ENCODE measurements at regions not wholly inside any gene's neighbourhood (a gene's known extent, or its start where the extent isn't known, plus 50 kb on each side); places are given as distances from the start of the nearest gene placed in this dataset.

DNA sequence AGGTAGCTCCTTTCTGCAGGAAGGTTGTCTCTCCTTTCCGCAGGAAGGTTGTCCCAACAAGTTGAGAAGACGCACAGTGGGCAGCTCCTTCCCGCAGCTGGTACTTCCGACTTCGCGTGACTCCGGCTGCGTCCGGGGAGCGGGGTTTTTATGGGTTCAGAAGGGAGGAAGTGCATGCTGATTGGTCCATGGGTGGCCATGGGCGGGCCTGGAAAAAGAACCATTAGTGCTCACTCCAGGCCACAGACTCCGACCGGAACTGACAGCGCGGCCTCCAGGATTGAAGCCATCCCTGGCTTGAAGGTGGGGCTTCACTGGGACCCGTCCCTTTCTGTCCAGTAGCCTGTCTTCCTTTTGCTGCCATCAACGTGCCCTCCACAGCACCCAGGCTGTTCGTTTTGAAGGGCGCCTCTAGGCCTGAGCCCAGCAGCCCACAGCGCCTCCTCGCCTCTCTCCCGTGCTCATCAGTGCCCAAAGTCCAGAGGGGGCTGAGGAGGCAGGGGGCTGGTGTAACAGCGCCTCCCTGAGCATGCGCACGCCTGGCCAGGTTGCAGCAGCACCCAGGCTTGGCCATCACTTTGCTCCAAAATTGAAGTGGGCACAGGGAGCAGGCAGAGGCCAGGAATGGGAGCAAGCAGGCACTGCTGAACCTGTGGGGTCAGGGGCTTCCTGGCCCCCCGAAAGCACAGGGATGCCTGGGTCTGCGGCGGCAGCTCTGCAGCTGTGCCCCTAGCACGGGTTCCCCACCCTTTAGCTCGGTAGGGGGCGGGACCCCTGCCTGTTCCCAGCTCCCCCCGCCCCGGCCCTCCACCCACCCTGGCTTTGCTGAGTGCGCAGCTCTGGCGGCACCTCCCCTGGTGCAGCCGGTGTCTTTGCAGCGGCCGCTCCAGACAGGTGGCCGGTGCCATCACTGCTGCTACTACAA lies 330.6 kb upstream of the MCTP2 start:
- Mint-ChIP-seq H3K36me3 (ENCODE audit: low read depth) (no peaks in the 10 kb centered on the region), H3K27me3 (peaks cover under 1% of the 10 kb centered on the region), H3K4me1 (no peaks in the 10 kb centered on the region), H3K4me3 (no peak overlapping the region), H3K27ac (no peak overlapping the region), H3K9me3 (no peaks in the 10 kb centered on the region)
- no peak for DNase-seq
- intact Hi-C loops (cut with micrococcal nuclease), result no loop called here

DNA sequence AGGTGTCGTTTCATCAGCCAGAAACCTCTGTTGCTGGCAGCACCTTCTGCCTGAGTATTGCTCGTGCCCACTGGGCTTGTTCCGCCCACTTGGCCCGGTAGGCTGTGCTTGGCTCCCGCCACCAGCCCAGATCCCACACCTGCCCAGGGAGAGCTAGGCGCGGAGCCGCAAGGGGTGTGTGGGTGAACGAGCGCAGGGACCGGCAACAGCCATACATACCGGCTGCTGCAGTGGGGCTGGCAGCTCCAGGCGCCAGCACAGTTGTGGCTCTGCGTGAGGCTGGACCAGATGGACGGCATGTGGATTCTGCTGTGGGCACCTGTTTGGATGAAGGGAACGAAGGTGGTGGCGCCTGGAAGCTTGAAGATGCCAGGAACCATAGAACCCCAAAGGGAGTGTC lies 331.5 kb upstream of the MCTP2 start:
- DNase-seq, result no peak
- Mint-ChIP-seq H3K4me3 (no peak overlapping the region), H3K4me1 (no peaks in the 10 kb centered on the region), H3K27me3 (no peaks in the 10 kb centered on the region), H3K27ac (no peak overlapping the region), H3K36me3 (ENCODE audit: low read depth) (no peaks in the 10 kb centered on the region), H3K9me3 (no peaks in the 10 kb centered on the region)
- intact Hi-C loops (cut with micrococcal nuclease), result no loop called here

- Mint-ChIP-seq H3K4me1 (no peaks in the 10 kb centered on the region), H3K27me3 (no peaks in the 10 kb centered on the region), H3K27ac (no peak overlapping the region), H3K36me3 (ENCODE audit: low read depth) (no peaks in the 10 kb centered on the region), H3K4me3 (no peak overlapping the region), H3K9me3 (no peaks in the 10 kb centered on the region)
- intact Hi-C loops (cut with micrococcal nuclease), result no loop called here
- no peak for DNase-seq
These were observed 334.0 kb upstream of the MCTP2 start for GRCh38 chr15:93897377-93897776.

DNA sequence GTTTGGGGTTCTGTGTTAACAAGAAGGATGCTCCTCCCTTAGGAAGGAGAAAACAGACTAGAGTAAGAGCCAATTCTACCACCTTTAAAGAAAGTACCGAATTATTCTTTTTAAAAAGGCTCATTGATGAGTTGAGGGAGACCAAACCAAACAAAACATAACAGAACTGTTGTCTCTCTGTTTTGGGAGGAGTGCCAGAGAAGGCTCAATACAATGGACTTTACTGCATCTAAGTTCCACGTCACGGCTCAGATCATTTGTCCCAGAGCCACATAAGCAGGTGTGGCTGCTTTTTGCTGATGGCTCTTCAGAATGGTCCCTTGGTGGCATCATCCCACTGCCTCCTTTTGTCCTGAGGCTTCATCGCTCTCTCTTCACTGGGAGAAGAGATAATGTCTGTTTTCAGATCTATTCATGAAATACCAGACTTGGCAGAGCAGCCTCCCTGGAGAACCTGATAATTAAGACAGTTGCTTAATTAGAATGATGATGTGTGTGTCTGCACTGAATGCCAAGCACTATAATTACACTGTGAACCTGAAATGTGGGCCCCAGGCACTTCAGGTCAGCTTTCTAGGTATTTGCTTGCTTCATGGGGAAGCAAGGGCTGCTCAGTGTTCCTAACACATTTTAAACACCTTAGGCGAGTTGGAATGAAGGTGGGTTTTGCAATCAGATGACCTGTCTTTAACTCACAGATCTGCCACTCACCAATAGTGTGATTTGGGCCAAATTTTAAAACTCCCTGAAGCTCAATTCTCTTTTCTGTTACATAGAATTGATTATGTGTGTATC lies 335.2 kb upstream of the MCTP2 start:
- H3K9me3 Mint-ChIP-seq, result no peaks in the 10 kb centered on the region
- H3K27me3 Mint-ChIP-seq, result no peaks in the 10 kb centered on the region
- H3K27ac Mint-ChIP-seq, result no peak overlapping the region
- no peak overlapping the region for H3K4me3 Mint-ChIP-seq
- intact Hi-C loops (cut with micrococcal nuclease), result no loop called here
- no peaks in the 10 kb centered on the region for H3K36me3 Mint-ChIP-seq (ENCODE audit: low read depth)
- H3K4me1 Mint-ChIP-seq, result no peaks in the 10 kb centered on the region
- DNase-seq, result no peak

DNA sequence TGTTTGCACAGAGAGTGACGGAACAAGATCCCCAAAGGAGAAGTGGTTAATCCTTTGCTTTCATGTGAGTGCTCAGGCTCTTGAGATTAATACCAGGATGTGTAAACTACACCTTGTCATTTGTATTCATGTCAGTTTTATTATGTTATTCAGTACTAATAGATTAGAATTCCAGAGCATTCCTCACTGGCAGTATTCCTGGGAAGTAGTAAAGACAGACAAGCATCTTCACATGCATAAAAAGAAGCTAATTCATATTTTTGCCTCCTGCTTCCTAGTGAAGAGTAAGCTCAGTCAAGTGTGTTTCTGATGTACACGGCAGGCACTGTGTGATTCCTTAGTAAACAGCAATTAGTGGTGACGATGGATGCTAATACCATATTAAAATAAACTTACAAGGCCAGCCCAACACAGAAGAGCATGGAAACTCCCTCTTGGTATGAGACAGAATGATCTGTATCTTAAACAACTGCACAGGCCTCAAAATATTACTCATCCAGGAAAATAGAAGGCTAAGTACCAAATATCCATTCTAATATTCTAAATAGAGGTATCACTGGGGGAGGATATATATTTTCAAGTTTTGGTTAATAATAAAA lies 336.8 kb upstream of the MCTP2 start:
- Mint-ChIP-seq H3K9me3 (no peaks in the 10 kb centered on the region), H3K4me3 (no peak overlapping the region), H3K27ac (no peak overlapping the region), H3K27me3 (no peaks in the 10 kb centered on the region), H3K36me3 (ENCODE audit: low read depth) (no peaks in the 10 kb centered on the region), H3K4me1 (no peaks in the 10 kb centered on the region)
- intact Hi-C loops (cut with micrococcal nuclease), result no loop called here
- DNase-seq, result no peak

DNA sequence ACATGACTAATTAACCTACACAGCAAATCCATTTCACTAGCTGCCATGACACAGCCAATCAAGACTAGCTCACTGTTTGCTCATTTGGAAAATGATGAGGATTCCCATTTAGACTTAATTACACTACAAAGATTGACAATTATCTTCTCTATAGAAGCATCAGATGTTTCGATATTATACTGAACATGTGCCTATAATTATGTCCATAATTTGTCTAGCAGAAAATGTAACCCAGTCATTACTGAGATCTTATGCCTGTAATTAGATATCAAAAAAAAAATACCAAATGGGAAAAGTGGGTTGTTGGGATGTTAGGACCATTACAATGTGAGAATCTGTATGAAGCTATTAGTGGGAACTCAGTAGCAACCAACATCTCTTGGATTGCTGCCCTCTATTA lies 344.2 kb upstream of the MCTP2 start:
- DNase-seq, result no peak
- intact Hi-C loops (cut with micrococcal nuclease), result no loop called here

DNA sequence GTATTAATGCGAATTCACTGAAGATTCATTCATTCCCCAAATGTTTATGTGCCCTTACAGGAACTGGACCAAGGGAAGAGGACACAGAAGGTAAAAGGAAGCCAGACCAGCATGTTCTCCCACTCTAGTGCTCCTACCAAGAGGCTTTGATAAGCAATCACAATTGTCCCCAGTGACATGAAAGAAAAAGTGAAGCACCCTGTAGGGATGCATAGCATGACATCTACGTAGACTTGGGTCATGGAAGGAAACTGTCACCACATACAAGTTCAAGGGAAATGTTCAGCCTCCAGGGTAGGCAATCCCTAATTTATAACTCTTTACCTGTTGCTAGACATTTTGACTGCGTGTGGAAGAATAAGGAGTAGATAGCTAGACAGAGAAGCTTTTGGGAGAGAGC lies 348.6 kb upstream of the MCTP2 start:
- intact Hi-C loops (cut with micrococcal nuclease), result no loop called here

More for the DNA sequence above, 344.2 kb upstream of the MCTP2 start:
- H3K4me1 Mint-ChIP-seq, result no peaks in the 10 kb centered on the region
- H3K27ac Mint-ChIP-seq, result no peak overlapping the region
- H3K27me3 Mint-ChIP-seq, result no peaks in the 10 kb centered on the region
- H3K9me3 Mint-ChIP-seq, result no peaks in the 10 kb centered on the region
- no peak overlapping the region for H3K4me3 Mint-ChIP-seq
- H3K36me3 Mint-ChIP-seq (ENCODE audit: low read depth), result no peaks in the 10 kb centered on the region

DNA sequence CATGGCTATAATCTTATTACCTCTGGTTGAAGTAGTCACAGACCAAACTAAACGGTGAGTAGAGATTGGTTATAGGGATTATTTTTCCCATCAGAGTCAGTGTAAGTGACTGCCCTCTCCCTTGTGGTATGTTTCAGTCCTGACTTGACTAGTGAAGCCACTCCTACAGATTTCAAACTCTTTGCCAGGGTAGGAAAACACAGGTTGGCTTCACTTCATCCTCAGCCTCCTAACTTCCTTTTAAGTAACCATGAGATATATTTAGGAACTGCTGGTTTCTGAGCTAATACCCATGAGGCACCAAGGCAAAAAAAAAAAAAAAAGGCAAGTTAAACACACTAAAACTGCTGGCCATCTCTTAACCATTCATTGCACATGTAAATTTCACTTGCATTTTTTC lies 349.2 kb upstream of the MCTP2 start:
- intact Hi-C loops (cut with micrococcal nuclease), result no loop called here
- H3K27ac Mint-ChIP-seq, result no peak overlapping the region
- no peak overlapping the region for H3K4me3 Mint-ChIP-seq
- no peaks in the 10 kb centered on the region for H3K36me3 Mint-ChIP-seq (ENCODE audit: low read depth)
- no peaks in the 10 kb centered on the region for H3K9me3 Mint-ChIP-seq
- DNase-seq, result no peak
- peaks cover 4% of the 10 kb centered on the region for H3K27me3 Mint-ChIP-seq
- no peaks in the 10 kb centered on the region for H3K4me1 Mint-ChIP-seq

More for the DNA sequence above, 348.6 kb upstream of the MCTP2 start:
- no peak overlapping the region for H3K27ac Mint-ChIP-seq
- H3K36me3 Mint-ChIP-seq (ENCODE audit: low read depth), result no peaks in the 10 kb centered on the region
- no peak for DNase-seq
- no peak overlapping the region for H3K4me3 Mint-ChIP-seq
- H3K9me3 Mint-ChIP-seq, result no peaks in the 10 kb centered on the region
- no peaks in the 10 kb centered on the region for H3K4me1 Mint-ChIP-seq
- peaks cover 4% of the 10 kb centered on the region for H3K27me3 Mint-ChIP-seq

DNA sequence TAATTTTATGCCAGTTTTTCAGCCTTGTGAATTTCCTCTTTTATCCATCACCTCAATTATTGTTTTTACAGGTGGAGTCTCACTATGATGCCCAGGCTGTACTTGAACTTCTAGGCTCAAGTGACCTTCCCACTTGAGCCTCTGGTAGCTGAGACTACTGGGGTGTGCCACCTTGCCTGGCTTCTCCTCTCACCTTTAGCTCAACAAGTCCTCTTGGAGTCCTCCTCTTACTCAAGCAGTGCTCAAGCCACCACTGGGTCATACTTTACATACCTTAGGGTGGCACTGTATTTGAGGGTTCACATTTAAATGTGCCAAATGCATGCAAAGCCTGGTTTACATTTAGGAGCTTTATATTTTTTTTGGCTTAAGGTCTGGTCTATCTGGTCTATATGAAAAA lies 350.1 kb upstream of the MCTP2 start:
- Mint-ChIP-seq H3K4me3 (no peak overlapping the region), H3K4me1 (no peaks in the 10 kb centered on the region), H3K36me3 (ENCODE audit: low read depth) (no peaks in the 10 kb centered on the region), H3K27ac (no peak overlapping the region), H3K9me3 (no peaks in the 10 kb centered on the region), H3K27me3 (peaks cover 4% of the 10 kb centered on the region)
- DNase-seq, result no peak
- intact Hi-C loops (cut with micrococcal nuclease), result no loop called here

DNA sequence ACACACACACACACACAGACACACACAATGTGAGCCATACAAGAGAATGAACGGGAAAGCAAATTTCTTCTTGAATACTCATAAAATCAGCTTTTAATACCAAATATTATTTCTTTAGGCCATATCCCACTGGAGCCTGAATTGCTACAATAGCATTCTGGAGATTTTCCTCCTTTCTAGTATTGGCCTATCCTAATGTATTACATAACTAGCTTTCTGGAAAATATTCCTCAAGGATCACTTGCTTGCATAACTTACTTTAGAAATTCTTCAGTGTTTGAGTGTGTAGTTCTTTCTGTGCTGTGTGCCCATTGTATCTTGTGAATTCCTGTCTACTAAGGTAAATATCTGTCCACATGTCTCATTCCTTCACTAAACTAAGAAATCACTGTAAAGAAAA lies 351.0 kb upstream of the MCTP2 start:
- Mint-ChIP-seq H3K4me1 (no peaks in the 10 kb centered on the region), H3K4me3 (no peak overlapping the region), H3K9me3 (no peaks in the 10 kb centered on the region), H3K27ac (no peak overlapping the region), H3K36me3 (ENCODE audit: low read depth) (no peaks in the 10 kb centered on the region), H3K27me3 (peaks cover 4% of the 10 kb centered on the region)
- intact Hi-C loops (cut with micrococcal nuclease), result no loop called here
- DNase-seq, result no peak

- Mint-ChIP-seq H3K27ac (no peak overlapping the region), H3K27me3 (peaks cover 2% of the 10 kb centered on the region), H3K4me3 (no peak overlapping the region), H3K36me3 (ENCODE audit: low read depth) (no peaks in the 10 kb centered on the region), H3K4me1 (no peaks in the 10 kb centered on the region), H3K9me3 (no peaks in the 10 kb centered on the region)
- intact Hi-C loops (cut with micrococcal nuclease), result no loop called here
- no peak for DNase-seq
These were observed 360.8 kb upstream of the MCTP2 start for GRCh38 chr15:93870583-93870982.

DNA sequence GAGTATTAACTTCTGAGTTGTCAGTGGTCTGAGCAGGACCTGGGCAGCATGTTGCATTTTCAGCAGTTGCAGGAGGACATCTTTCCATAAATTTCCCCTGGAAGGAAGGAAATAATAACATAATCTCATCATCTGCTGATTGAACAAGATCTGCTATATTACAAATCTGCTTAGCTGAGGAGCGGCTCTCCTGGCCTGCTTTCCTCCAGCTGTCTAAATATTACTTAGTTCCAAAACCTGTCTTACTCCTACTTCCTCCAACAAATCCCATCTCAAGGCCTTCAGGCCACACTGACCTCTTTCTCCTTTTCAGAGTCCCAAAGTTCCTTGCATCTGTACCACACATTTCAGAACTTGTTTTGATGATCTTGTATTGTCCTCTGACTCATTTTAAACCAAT lies 364.4 kb upstream of the MCTP2 start:
- H3K4me3 Mint-ChIP-seq, result no peak overlapping the region
- intact Hi-C loops (cut with micrococcal nuclease), result no loop called here
- H3K9me3 Mint-ChIP-seq, result no peaks in the 10 kb centered on the region
- DNase-seq, result no peak
- H3K27me3 Mint-ChIP-seq, result peaks cover 4% of the 10 kb centered on the region
- no peaks in the 10 kb centered on the region for H3K36me3 Mint-ChIP-seq (ENCODE audit: low read depth)
- peaks cover 4% of the 10 kb centered on the region for H3K4me1 Mint-ChIP-seq
- no peak overlapping the region for H3K27ac Mint-ChIP-seq

DNA sequence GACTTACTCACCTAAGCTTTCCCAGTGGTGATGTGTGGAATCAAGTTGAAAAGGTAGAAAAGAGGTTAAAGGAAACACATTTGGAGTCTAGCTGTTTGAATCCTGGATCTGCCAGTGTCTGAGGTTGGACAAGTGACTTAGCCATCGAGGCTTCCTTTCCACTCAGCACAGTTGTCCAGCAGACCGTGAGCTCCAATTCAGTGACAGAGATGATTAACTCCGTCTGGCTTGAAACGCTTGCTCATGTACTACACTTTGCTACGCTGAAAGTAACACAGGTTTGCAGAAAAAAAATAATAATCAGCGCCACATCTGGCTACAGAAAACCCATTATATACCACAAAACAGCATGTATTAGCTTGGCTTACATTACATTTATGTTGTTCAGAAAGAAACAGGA lies 364.9 kb upstream of the MCTP2 start:
- intact Hi-C loops (cut with micrococcal nuclease), result no loop called here
- DNase-seq, result no peak
- Mint-ChIP-seq H3K27ac (no peak overlapping the region), H3K27me3 (peaks cover 4% of the 10 kb centered on the region), H3K4me3 (no peak overlapping the region), H3K4me1 (peaks cover 4% of the 10 kb centered on the region), H3K36me3 (ENCODE audit: low read depth) (no peaks in the 10 kb centered on the region), H3K9me3 (no peaks in the 10 kb centered on the region)

DNA sequence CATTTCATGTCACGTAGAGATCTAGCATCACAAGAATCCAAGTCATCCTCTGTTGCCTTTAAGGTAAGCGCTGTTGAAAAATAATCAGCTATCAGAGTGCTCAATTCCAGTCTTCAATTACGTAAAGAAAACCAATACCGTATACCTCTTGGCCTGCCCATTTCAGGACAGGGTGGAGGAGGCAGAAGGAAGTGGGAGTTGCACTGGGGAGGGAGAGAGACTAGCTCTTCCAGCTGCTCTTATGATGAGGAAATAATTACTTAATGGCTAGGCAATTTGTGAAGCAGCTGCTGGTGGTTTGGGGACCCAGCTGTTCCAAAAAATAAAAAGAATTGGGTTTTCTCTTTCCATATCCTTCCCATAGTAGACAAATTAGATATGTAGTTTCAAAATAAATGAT lies 365.8 kb upstream of the MCTP2 start:
- H3K27me3 Mint-ChIP-seq, result peaks cover 4% of the 10 kb centered on the region
- no peak overlapping the region for H3K27ac Mint-ChIP-seq
- no peak for DNase-seq
- H3K9me3 Mint-ChIP-seq, result no peaks in the 10 kb centered on the region
- H3K36me3 Mint-ChIP-seq (ENCODE audit: low read depth), result no peaks in the 10 kb centered on the region
- H3K4me3 Mint-ChIP-seq, result no peak overlapping the region
- intact Hi-C loops (cut with micrococcal nuclease), result no loop called here
- H3K4me1 Mint-ChIP-seq, result peaks cover 4% of the 10 kb centered on the region

All from activated CD4-positive, alpha-beta T cell treated with anti-CD3 and anti-CD28 coated beads, Interleukin-2, amount 10 ng/mL, durations not matched to agents 24 days and 14 days (primary cell).